ENCODE measurements at regions not wholly inside any gene's neighbourhood (a gene's known extent, or its start where the extent isn't known, plus 50 kb on each side); places are given as distances from the start of the nearest gene placed in this dataset.

- WGBS, 2 donors = 19 to 31% methylated on average over 2 of the region's 2 CpGs
- Histone ChIP-seq H3K27ac (no peak overlapping the region), H3K4me1 (no peaks in the 10 kb centered on the region), H3K36me3 (no peaks in the 10 kb centered on the region), H3K9me3 (no peaks in the 10 kb centered on the region), H3K4me3 (no peak overlapping the region), H3K27me3 (no peaks in the 10 kb centered on the region)
- TF ChIP-seq CTCF (IDR thresholded peaks at IDR 0.05) = no peak
- TF ChIP-seq POLR2A (IDR thresholded peaks at IDR 0.05) = no peak
- no peak for DNase-seq
- intact Hi-C loops (cut with DNase I) = no loop called here
Measured at GRCh38 chrX:35664833-35665232, 133.3 kb upstream of the MAGEB16 start.

- H3K27ac ChIP-seq = no peak overlapping the region
- H3K36me3 ChIP-seq = no peaks in the 10 kb centered on the region
- no peak for DNase-seq
- H3K4me1 ChIP-seq = no peaks in the 10 kb centered on the region
- no peaks in the 10 kb centered on the region for H3K27me3 ChIP-seq
- TF ChIP-seq CTCF (IDR thresholded peaks at IDR 0.05) = no peak
- no peak for TF ChIP-seq POLR2A (IDR thresholded peaks at IDR 0.05)
- no peaks in the 10 kb centered on the region for H3K9me3 ChIP-seq
- intact Hi-C loops (cut with DNase I) = no loop called here
- no peak overlapping the region for H3K4me3 ChIP-seq
Measured at GRCh38 chrX:35665311-35665710, 132.8 kb upstream of the MAGEB16 start.

GRCh38 chrX:35670889-35671288, 127.3 kb upstream of the MAGEB16 start:
- no peaks in the 10 kb centered on the region for H3K27me3 ChIP-seq
- intact Hi-C loops (cut with DNase I) = no loop called here
- no peak overlapping the region for H3K27ac ChIP-seq
- H3K4me3 ChIP-seq = no peak overlapping the region
- DNase-seq = no peak
- no peaks in the 10 kb centered on the region for H3K36me3 ChIP-seq
- 78 to 96% methylated on average over 5 of the region's 5 CpGs for WGBS, 2 donors
- no peaks in the 10 kb centered on the region for H3K9me3 ChIP-seq
- no peaks in the 10 kb centered on the region for H3K4me1 ChIP-seq
- TF ChIP-seq POLR2A (IDR thresholded peaks at IDR 0.05) (no peak), CTCF (IDR thresholded peaks at IDR 0.05) (no peak)

GRCh38 chrX:35675151-35675550, 123.0 kb upstream of the MAGEB16 start:
- no peak for DNase-seq
- H3K27ac ChIP-seq = no peak overlapping the region
- no peaks in the 10 kb centered on the region for H3K27me3 ChIP-seq
- H3K4me1 ChIP-seq = no peaks in the 10 kb centered on the region
- H3K36me3 ChIP-seq = no peaks in the 10 kb centered on the region
- no peaks in the 10 kb centered on the region for H3K9me3 ChIP-seq
- intact Hi-C loops (cut with DNase I) = no loop called here
- H3K4me3 ChIP-seq = no peak overlapping the region
- WGBS, 2 donors = 54 to 78% methylated on average over 2 of the region's 2 CpGs
- TF ChIP-seq POLR2A (IDR thresholded peaks at IDR 0.05) = no peak
- TF ChIP-seq CTCF (IDR thresholded peaks at IDR 0.05) = no peak

GRCh38 chrX:35680940-35681346, 117.2 kb upstream of the MAGEB16 start:
- intact Hi-C loops (cut with DNase I) = no loop called here
- H3K36me3 ChIP-seq = no peaks in the 10 kb centered on the region
- WGBS, 2 donors = 68 to 78% methylated on average over 3 of the region's 3 CpGs
- no peak overlapping the region for H3K27ac ChIP-seq
- H3K27me3 ChIP-seq = no peaks in the 10 kb centered on the region
- TF ChIP-seq CTCF (IDR thresholded peaks at IDR 0.05) = no peak
- TF ChIP-seq POLR2A (IDR thresholded peaks at IDR 0.05) = no peak
- DNase-seq = no peak
- H3K4me1 ChIP-seq = no peaks in the 10 kb centered on the region
- H3K4me3 ChIP-seq = no peak overlapping the region
- no peaks in the 10 kb centered on the region for H3K9me3 ChIP-seq
